COLO829 (cell line): ENCODE measurements at regions not wholly inside any gene's neighbourhood (a gene's known extent, or its start where the extent isn't known, plus 50 kb on each side); places are given as distances from the start of the nearest gene placed in this dataset.
"Not testable (repeated sequence)": the region's sequence is repeated elsewhere in the genome, so short reads cannot be mapped to it uniquely, and the experiment has no call there.

Experiments
- DNase-seq: peaks from one replicate; pipeline ENCODE4 v3.0.0; 2012; ENCODE audit warnings: low spot score

GRCh38 chr1:81252471-81253151, 548.1 kb upstream of the ADGRL2 start:
- DNase-seq: no peak

DNA sequence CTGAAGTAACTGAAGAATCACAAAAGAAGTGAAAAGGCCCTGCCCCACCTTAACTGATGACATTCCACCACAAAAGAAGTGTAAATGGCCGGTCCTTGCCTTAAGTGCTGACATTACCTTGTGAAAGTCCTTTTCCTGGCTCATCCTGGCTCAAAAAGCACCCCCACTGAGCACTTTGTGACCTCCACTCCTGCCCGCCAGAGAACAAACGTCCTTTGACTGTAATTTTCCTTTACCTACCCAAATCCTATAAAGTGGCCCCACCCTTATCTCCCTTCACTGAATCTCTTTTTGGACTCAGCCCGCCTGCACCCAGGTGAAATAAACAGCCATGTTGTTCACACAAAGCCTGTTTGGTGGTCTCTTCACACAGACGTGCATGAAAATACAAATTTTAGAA, 549.9 kb upstream of the ADGRL2 start:
- DNase-seq: not testable (repeated sequence)

DNA sequence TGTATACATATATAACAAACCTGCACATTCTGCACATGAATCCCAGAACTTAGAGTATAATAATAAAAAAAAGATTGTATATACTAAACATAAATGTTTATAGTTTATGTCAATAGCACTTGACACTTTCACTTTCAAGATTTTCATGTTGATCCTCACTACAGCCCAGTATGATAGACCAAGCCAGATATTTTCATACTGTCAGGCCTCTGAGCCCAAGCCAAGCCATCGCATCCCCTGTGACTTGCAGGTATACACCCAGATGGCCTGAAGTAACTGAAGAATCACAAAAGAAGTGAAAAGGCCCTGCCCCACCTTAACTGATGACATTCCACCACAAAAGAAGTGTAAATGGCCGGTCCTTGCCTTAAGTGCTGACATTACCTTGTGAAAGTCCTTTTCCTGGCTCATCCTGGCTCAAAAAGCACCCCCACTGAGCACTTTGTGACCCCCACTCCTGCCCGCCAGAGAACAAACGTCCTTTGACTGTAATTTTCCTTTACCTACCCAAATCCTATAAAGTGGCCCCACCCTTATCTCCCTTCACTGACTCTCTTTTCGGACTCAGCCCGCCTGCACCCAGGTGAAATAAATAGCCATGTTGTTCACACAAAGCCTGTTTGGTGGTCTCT, 555.5 kb upstream of the ADGRL2 start:
- DNase-seq: not testable (repeated sequence)

DNA sequence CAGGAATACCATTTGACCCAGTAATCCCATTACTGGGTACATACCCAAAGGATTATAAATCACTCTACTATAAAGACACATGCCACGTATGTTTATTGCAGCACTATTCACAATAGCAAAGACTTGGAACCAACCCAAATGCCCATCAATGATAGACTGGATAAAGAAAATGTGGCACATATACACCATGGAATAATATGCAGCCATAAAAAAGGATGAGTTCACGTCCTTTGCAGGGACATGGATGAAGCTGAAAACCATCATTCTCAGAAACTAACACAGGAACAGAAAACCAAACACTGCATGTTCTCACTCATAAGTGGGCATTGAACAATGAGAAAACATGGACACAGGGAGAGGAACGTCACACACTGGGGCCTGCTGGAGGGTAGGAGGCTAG, 556.1 kb upstream of the ADGRL2 start:
- DNase-seq: not testable (repeated sequence)

- no peak for DNase-seq
These were observed 558.6 kb upstream of the ADGRL2 start for GRCh38 chr1:81242103-81242502.

DNA sequence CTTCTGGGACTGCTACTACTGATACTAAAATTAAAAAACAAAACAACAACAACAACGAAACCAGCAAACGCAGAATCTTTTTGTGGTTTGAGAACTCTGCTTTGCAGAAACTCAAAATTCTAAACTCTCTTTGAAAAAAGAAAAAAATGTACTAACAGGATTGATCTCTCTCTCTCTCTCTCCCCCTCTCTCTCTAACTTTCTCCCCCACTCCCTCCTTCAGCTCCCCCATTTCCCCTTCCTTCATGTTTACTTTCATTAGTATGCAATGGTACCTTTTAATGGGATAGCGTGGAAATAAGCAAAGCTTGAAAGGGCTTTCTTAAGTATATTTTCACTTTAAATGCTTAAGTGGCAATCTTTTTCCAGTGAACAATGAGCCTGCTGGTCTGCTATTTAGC, 562.6 kb upstream of the ADGRL2 start:
- DNase-seq: no peak

DNA sequence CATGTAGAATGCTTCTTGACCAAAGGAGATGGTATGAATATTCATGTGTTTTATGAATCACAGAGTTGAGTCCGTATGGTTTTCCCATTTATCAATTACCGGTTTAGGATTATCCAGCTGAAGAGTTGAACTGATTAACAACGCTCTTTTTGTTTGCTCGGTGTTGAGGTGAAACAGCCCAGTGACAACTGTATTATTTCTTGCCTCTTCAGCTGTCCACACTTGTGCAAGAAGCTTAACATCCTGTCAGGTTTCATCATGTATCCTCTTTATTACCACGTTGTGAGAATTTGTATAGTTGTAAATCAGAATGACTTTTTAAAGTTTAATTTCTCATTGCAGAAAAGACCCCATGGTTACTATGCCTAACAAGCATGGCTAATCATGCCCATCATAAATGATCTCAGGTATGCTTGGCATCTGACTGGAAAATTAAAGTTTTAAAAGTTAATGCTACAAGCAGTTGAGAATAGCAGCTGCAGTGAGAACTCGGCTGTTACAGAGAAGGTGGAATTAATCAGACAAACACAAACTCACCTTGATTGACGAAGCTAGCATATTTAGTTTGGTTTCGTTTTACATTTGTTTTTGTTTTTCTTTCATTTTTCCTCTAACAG, 563.2 kb upstream of the ADGRL2 start:
- DNase-seq: no peak

DNA sequence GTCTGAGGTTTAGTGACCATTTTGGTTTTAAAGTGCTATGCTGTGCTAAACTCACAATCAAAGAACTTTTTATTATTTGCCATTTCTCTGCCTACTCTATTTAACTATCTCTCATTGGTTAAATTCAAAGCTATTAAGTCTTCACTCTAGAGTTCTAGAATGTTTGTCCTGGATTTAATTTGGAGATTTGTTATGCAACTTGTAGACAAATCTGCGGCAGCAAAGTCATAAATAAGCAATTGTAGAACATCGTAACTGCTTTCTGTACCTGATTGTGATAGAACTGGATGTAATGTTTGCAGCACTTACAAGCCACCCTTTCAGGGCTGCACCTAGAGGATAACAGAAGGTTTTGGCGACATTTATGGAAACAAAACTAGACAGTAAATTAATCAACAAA, 566.5 kb upstream of the ADGRL2 start:
- no peak for DNase-seq

DNA sequence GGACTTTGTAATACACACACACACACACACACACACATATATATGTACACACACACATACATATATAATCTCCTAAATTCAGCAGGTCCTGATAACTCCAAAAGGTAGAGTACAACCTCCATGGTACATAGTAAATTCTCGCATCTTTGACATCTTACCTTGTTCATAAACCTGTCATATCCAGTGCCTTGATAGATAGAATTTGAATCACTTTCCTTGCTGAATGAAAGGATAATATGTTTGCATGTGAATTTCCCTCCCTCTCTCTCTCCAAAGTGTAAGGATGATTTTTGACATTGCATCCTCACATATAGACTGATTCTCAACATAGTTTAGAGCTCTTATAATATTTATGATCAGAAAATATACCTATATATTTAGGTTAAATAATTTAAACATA, 567.1 kb upstream of the ADGRL2 start:
- DNase-seq: no peak

- DNase-seq: no peak
These were observed 568.3 kb upstream of the ADGRL2 start for GRCh38 chr1:81232420-81232819.

DNA sequence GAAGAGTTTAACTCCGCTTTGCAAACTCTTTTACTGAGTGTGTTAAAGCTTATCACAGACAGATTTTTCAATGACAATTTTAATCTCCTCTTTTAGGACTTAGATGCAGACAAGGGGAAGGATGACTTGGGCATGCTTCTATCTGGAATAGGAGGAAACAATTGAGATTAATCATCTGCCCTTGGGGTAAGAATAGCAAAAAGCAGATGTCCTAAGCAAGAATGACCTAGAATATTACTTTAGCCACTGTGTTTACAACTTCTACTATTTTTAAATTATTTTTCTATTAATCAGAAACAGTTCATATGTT, 569.0 kb upstream of the ADGRL2 start:
- no peak for DNase-seq

- no peak for DNase-seq
These were observed 569.6 kb upstream of the ADGRL2 start for GRCh38 chr1:81230983-81231728.

DNA sequence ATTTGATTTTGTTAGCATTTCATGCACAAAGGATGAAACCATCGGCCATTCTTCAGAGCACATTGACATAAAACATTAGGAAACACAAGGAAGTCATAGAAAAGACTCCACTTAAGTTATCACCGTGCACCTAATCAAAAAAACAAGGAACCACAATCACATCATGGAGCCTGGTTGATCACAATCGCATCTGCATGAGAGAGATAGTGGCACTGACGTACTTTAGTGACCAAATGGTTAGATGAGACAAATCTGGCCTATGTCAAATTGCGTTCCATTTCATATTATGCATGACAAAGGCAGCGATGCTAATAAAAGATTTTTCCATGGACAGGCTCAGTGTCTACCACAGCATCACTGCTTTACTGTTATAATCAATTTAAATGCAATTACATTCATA, 571.8 kb upstream of the ADGRL2 start:
- no peak for DNase-seq

- DNase-seq: no peak
These were observed 574.2 kb upstream of the ADGRL2 start for GRCh38 chr1:81226603-81226928.

DNA sequence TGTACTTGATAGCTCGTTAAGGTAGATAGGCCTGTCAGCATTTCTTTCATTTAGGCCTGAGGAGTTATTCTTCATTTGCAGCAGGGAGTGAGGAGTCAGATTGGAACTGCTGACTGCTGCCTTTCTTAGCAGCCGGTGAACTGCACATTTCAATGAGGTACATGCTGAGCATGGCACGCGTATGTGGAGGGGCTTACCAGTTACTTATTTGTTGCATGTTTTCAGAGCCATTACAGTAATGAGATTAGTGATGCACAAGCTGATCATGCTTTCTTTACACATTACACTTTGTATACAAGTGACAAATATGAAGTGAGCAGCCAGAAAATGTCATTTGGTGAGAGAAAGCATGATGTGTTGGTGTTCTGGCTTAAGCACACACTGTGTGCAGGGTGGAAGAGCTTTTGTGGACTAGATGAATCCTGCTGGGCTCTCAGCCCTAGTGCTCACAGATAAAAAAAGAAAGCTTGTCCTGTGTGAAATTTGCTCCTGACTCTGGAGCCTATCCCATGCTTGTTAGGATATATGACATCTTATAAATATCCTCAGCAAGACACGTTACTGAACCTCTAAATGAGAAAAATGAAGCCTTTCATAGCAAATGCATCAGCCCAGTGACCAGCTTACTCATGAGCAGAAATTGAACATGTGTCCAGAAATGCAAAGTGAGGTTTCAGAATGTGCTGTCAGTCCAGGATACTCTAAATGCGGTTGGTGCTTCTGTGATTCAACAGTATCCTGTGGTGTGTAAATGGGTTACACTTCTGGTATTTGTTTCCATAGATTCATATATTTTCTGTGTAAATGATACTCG, 574.7 kb upstream of the ADGRL2 start:
- no peak for DNase-seq

DNA sequence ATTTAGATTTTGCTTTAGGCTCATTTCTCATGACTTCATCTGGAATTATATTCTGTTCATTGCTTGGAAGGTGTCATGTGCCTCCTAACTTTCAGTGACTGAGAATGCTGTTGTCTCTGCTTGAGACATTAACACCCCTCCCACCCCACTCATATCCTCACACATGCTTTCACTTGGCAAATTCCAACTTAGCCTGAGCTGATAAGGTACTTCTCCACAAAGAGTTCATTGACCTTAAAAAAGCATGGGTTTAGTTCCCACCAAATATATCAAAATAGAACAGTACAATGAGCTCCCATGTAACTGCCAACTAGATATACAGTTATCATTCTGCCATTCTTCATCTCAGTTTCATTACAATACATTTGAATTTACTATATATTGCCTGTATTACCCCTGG, 576.5 kb upstream of the ADGRL2 start:
- no peak for DNase-seq

DNA sequence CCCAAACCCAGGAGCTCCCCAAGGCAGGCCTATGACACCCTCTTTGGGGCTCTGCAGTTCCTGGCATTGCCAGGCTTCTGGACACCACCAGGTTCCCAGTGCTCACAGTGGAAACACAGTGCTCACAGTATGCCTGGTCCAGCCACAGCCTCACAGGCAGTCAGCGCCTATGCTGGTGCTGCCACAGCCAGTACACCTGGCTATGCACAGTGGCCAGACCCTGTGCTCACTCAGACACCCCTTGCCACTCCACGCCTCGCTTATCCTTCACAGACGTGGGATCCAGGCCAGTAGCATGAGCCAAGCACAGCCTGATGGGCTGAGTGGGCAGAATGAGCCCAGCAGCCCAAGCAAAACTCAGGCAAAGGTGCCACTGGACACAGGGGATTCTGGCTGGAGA, 579.2 kb upstream of the ADGRL2 start:
- no peak for DNase-seq

- no peak for DNase-seq
These were observed 580.1 kb upstream of the ADGRL2 start for GRCh38 chr1:81220614-81221071.

DNA sequence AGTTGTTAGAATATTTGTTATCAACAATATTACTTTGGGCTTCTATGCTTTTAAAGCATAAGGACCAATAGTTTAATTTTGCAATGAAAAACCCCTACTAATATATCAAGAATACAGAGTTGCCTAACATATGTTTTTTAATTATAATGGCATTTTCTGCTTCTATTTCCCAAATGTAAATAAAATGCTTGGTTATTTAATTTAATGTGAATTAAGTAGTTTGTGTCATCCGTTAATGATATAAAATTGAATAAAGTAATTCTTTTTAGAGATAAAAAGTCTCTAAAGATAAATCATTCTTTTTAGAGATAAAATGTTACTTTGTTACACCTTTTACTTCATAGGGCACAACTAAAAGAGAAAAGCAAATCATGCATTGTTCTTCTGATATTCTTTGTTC, 583.7 kb upstream of the ADGRL2 start:
- no peak for DNase-seq

GRCh38 chr1:81213279-81213678, 587.5 kb upstream of the ADGRL2 start:
- DNase-seq: no peak

DNA sequence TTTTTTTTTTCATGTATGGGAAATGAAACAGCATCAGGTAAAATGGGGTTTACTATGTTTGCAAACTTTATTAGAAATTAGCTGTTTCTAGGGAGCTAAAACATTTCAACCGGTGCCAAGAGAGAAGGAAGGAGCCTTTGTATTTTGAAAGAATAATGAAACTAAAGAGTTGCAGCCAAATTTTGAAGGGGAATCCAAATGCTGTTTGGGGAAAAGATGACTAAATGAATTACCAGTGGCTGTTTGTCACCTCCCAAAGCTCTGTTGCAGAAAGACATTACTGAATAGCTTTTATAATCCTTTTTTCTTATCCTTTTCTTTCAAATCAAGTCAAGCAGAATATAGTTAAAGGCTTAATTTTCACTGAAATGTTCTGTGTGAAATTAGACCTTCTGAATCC, 591.3 kb upstream of the ADGRL2 start:
- DNase-seq: no peak

GRCh38 chr1:81208441-81208840, 592.3 kb upstream of the ADGRL2 start:
- no peak for DNase-seq
